GM23248 (cell line): ENCODE measurements at regions not wholly inside any gene's neighbourhood (a gene's known extent, or its start where the extent isn't known, plus 50 kb on each side); places are given as distances from the start of the nearest gene placed in this dataset.

Source experiments
- EZH2 ChIP-seq: fragments of 200-600 bp; sonication (generic); IDR thresholded peaks from 2 replicates; pipeline ENCODE4 v1.6.1; 2018; ENCODE audit warnings: antibody characterized with exemption, mild to moderate bottlenecking; ENCODE audit not compliant: insufficient read depth, poor library complexity, severe bottlenecking
- EZH2phosphoT487 ChIP-seq: fragments of 200-600 bp; sonication (generic); IDR thresholded peaks from 2 replicates; pipeline ENCODE4 v1.6.1; 2018; ENCODE audit warnings: antibody characterized with exemption, moderate library complexity, mild to moderate bottlenecking, low read depth; ENCODE audit not compliant: insufficient read depth

DNA sequence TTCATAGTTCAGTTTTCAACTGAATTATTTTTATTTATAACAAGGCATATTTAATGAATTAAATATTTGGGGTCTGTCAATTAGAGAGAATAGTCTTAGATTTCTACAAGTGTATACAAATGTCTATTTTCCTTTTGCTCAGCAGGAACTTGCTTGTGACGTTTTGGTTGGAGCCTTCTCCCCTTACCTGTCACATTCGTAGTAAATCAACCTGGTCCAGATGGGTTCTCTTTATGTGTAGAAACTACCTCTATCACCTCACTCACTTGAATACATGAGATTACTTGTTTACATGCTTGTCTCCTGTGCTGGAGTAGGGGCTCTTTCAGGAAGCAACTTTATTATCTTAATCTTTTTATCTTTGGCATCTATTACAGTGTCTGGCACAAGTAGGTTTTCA lies 938.3 kb upstream of the IGFBP7 start:
- no peak for TF ChIP-seq EZH2phosphoT487
- TF ChIP-seq EZH2, result no peak
